GM23248 (cell line): ENCODE measurements at regions not wholly inside any gene's neighbourhood (a gene's known extent, or its start where the extent isn't known, plus 50 kb on each side); places are given as distances from the start of the nearest gene placed in this dataset.

Experiments
- EZH2 ChIP-seq: fragments of 200-600 bp; sonication (generic); IDR thresholded peaks from 2 replicates; pipeline ENCODE4 v1.6.1; 2018; ENCODE audit warnings: antibody characterized with exemption, mild to moderate bottlenecking; ENCODE audit not compliant: insufficient read depth, poor library complexity, severe bottlenecking
- EZH2phosphoT487 ChIP-seq: fragments of 200-600 bp; sonication (generic); IDR thresholded peaks from 2 replicates; pipeline ENCODE4 v1.6.1; 2018; ENCODE audit warnings: antibody characterized with exemption, moderate library complexity, mild to moderate bottlenecking, low read depth; ENCODE audit not compliant: insufficient read depth

DNA sequence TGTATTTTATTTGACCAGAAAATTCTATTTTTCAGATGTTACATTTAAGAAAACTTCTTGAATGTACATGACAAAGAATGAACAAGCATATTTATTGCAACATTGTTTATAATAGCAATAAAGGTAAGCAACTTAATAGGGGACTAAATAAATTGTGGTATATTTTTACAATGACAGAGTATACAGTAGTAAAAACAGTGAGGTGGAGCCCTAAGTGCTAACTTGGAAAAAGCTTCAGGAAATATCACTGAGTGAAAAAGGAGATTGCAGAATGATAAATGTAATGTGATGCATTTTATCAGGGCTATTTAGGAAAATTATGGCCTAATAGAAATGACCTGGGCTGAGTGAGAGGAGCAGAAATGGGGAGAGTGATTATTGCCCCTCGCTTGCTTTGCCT, 56.5 kb upstream of the SEMA6A start:
- TF ChIP-seq EZH2 (no peak), EZH2phosphoT487 (no peak)
